Memory B cell (primary cell): ENCODE measurements at regions not wholly inside any gene's neighbourhood (a gene's known extent, or its start where the extent isn't known, plus 50 kb on each side); places are given as distances from the start of the nearest gene placed in this dataset.

Experiments used
- ATAC-seq: fragments of 150-1000 bp; cut with Tn5 transposase; 2 replicates; pipeline ENCODE4 v1.10.0; 2021; ENCODE audit warnings: low read depth, mild to moderate bottlenecking, moderate library complexity
- DNase-seq, 2 donors: peaks; one replicate each; pipeline ENCODE4 v3.0.0; 2022; ENCODE audit warnings: low spot score in 2 of 2
- H3K27ac Mint-ChIP-seq: one replicate; pipeline ENCODE4 v1.8.0; 2022; ENCODE audit warnings: mild to moderate bottlenecking, moderate library complexity, mixed read lengths
- H3K27me3 Mint-ChIP-seq: one replicate; pipeline ENCODE4 v1.8.0; 2022; ENCODE audit warnings: mixed read lengths
- H3K36me3 Mint-ChIP-seq: one replicate; pipeline ENCODE4 v1.8.0; 2022; ENCODE audit warnings: mild to moderate bottlenecking, mixed read lengths
- H3K4me1 Mint-ChIP-seq: one replicate; pipeline ENCODE4 v1.8.0; 2022; ENCODE audit warnings: mixed read lengths
- H3K4me3 Mint-ChIP-seq: one replicate; pipeline ENCODE4 v1.8.0; 2022; ENCODE audit warnings: mild to moderate bottlenecking, moderate library complexity, mixed read lengths
- H3K9me3 Mint-ChIP-seq: one replicate; pipeline ENCODE4 v1.8.0; 2022; ENCODE audit warnings: mixed read lengths

GRCh38 chr9:107886826-107887225, 397.3 kb upstream of the KLF4 start:
- Mint-ChIP-seq H3K36me3 (peaks cover 1% of the 10 kb centered on the region), H3K4me1 (peaks cover 17% of the 10 kb centered on the region), H3K4me3 (no peak overlapping the region), H3K9me3 (peaks cover 1% of the 10 kb centered on the region), H3K27ac (no peak overlapping the region), H3K27me3 (peaks cover 2% of the 10 kb centered on the region)
- ATAC-seq (no peak), DNase-seq (no peak)

DNA sequence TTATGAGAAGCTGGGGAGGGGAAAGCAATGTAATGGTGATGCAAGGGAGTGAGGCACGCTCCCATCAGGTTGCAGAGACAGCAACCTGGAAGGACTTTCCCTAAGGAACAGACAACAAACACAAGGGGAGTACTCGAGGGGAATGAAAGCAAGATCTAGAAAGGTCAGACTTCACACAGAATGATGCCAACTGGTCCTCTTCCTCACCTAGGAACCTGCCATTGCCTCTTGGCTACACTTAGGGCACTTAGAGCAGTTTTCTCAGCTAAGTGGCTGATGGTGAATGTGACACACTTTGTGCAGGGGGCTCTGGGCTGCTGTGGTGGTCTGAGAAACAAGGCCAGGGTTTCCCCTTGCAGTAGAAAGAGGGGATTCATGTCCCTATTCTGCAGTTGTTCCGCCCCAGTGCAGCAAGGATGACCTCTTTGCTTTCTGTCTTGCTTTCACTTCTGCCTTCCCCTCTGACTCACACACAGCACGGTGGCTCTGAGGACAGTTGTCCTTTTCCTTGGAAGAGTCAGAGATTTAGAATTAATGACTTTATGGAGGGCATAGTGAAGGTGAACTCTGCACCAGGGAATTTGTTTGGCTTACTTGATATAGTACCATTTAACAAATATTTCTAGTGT, 394.0 kb upstream of the KLF4 start:
- no peaks in the 10 kb centered on the region for H3K36me3 Mint-ChIP-seq
- ATAC-seq (peak; percentile 80), DNase-seq (no peak)
- H3K27me3 Mint-ChIP-seq: no peaks in the 10 kb centered on the region
- no peak overlapping the region for H3K4me3 Mint-ChIP-seq
- H3K9me3 Mint-ChIP-seq: no peaks in the 10 kb centered on the region
- H3K4me1 Mint-ChIP-seq: peaks cover 21% of the 10 kb centered on the region
- peak overlapping the region; percentile 29 for H3K27ac Mint-ChIP-seq

- Mint-ChIP-seq H3K4me1 (peaks cover 25% of the 10 kb centered on the region), H3K27me3 (no peaks in the 10 kb centered on the region), H3K9me3 (no peaks in the 10 kb centered on the region), H3K27ac (no peak overlapping the region), H3K36me3 (no peaks in the 10 kb centered on the region), H3K4me3 (no peak overlapping the region)
- no peak for DNase-seq
- no peak for ATAC-seq
These were observed 392.2 kb upstream of the KLF4 start for GRCh38 chr9:107881626-107882300.

DNA sequence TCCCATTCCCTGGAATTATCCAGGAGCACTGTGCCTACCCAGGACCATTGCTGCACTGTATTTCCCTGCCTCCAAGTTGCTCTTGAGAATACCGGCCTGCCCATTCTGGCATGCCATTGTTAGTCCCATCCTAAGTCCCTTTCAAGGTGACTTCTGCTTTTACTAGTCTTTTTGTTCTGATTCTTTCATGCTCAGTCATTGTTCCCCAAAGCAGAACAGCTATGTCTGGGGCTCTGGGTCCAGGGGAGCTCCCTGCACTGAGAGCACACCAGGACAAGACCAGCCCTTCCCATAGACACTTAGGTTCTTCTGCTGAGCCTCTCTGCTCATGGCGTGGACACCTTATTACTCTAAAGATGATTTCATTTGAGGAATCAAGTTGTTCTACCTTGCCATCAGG, 388.9 kb upstream of the KLF4 start:
- Mint-ChIP-seq H3K4me1 (peaks cover 36% of the 10 kb centered on the region), H3K36me3 (no peaks in the 10 kb centered on the region), H3K9me3 (no peaks in the 10 kb centered on the region), H3K27ac (no peak overlapping the region), H3K27me3 (no peaks in the 10 kb centered on the region), H3K4me3 (no peak overlapping the region)
- DNase-seq: no peak
- ATAC-seq: no peak

- H3K4me3 Mint-ChIP-seq: peak overlapping the region; percentile 46
- peaks cover under 1% of the 10 kb centered on the region for H3K9me3 Mint-ChIP-seq
- H3K4me1 Mint-ChIP-seq: peaks cover 43% of the 10 kb centered on the region
- H3K27me3 Mint-ChIP-seq: no peaks in the 10 kb centered on the region
- no peak overlapping the region for H3K27ac Mint-ChIP-seq
- ATAC-seq (no peak), DNase-seq (no peak)
- H3K36me3 Mint-ChIP-seq: no peaks in the 10 kb centered on the region
These were observed 386.0 kb upstream of the KLF4 start for GRCh38 chr9:107875571-107875980.

DNA sequence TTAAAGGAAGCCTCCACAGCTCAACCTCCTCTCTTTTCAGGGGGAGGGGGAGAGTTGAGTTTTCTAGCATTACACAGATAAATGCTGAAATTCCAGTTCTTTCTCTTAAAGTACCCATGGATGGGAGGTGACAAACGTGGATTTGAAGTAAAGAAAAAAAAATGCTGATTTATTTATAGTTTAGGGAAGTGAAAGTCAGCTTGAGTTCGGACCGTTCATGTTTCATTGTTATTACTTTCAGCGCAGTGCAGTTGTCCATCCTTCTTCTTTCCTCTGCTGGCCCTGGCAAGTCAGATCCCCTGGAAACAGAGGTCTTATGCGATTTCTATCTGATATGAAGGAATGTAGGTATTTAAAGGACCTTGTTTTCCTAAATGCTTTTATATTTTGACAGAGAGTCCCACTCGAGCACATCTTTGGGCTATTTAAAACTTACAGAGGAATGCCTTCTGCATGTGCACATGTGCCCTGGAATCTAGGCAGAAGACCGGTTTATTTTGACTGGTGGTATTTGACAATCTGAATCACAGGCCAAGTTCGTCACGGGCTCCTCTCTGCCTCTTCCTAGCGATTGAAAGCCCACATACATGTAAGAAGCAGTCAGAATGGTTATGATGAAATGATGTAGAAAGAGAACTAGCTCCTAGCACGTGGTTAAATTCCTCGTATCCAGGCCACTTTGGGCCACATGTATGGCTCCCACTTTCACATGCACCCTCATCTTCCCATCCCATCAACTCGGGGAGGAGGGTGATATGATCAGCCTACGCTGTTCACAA, 385.2 kb upstream of the KLF4 start:
- Mint-ChIP-seq H3K27me3 (no peaks in the 10 kb centered on the region), H3K4me3 (peak overlapping the region; percentile 69), H3K9me3 (peaks cover 2% of the 10 kb centered on the region), H3K27ac (peak overlapping the region; percentile 47), H3K36me3 (no peaks in the 10 kb centered on the region), H3K4me1 (peaks cover 44% of the 10 kb centered on the region)
- DNase-seq (no peak), ATAC-seq (peak; percentile 86)

GRCh38 chr9:107874137-107874536, 384.6 kb upstream of the KLF4 start:
- ATAC-seq: peak; percentile 33
- Mint-ChIP-seq H3K27ac (peak overlapping the region; percentile 47), H3K4me3 (peak overlapping the region; percentile 69), H3K4me1 (peaks cover 44% of the 10 kb centered on the region), H3K27me3 (no peaks in the 10 kb centered on the region), H3K36me3 (no peaks in the 10 kb centered on the region), H3K9me3 (peaks cover 2% of the 10 kb centered on the region)
- no peak for DNase-seq

- no peak overlapping the region for H3K4me3 Mint-ChIP-seq
- peaks cover 50% of the 10 kb centered on the region for H3K4me1 Mint-ChIP-seq
- peaks cover 2% of the 10 kb centered on the region for H3K9me3 Mint-ChIP-seq
- no peak for DNase-seq
- no peaks in the 10 kb centered on the region for H3K36me3 Mint-ChIP-seq
- no peaks in the 10 kb centered on the region for H3K27me3 Mint-ChIP-seq
- peak overlapping the region; percentile 32 for H3K27ac Mint-ChIP-seq
- ATAC-seq: no peak
These were observed 383.1 kb upstream of the KLF4 start for GRCh38 chr9:107872457-107873192.

- H3K27ac Mint-ChIP-seq: no peak overlapping the region
- H3K27me3 Mint-ChIP-seq: no peaks in the 10 kb centered on the region
- no peaks in the 10 kb centered on the region for H3K36me3 Mint-ChIP-seq
- peaks cover 58% of the 10 kb centered on the region for H3K4me1 Mint-ChIP-seq
- H3K9me3 Mint-ChIP-seq: peaks cover 2% of the 10 kb centered on the region
- ATAC-seq (no peak), DNase-seq (no peak)
- H3K4me3 Mint-ChIP-seq: no peak overlapping the region
These were observed 381.5 kb upstream of the KLF4 start for GRCh38 chr9:107870927-107871680.

DNA sequence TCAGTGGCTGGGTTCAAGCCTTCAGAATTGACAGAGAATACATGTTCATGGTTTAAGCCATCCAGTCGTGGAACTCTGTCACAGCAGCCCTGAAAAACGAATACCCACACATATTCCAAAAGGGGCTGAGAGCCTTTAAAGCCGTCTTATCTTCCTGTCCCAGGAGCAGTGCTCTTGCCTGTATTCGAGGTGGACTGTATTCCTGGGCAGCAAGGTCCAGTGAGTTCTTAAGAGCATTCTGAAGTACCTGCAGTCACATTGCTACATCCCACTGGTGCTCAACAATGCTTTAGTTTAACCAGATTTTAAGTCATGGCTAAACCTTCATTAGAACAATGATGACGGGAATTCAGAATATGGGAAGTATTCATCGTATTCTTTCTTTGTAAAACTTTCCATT, 380.7 kb upstream of the KLF4 start:
- Mint-ChIP-seq H3K36me3 (no peaks in the 10 kb centered on the region), H3K27ac (no peak overlapping the region), H3K4me1 (peaks cover 51% of the 10 kb centered on the region), H3K9me3 (peaks cover 2% of the 10 kb centered on the region), H3K27me3 (no peaks in the 10 kb centered on the region), H3K4me3 (no peak overlapping the region)
- no peak for ATAC-seq
- no peak for DNase-seq

DNA sequence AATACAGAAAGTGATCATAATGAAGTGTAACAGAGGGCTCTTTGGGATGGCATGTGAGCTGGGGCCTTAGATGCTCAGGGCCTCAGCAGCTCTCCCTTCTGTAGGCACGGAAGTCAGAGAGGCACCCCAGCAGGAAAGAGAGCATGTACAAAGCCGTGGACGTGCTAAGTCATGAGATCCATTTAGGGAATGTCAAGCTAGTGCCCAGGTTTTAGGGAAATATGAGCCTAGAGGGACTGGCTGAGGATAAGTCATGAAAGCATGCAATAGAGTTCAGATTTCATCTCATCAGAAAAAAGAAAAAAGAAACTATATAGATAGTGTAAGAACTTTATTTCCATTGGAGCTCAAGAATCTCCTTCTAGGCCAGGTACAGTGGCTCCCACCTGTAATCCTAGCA, 379.5 kb upstream of the KLF4 start:
- H3K36me3 Mint-ChIP-seq: no peaks in the 10 kb centered on the region
- no peak overlapping the region for H3K27ac Mint-ChIP-seq
- H3K27me3 Mint-ChIP-seq: no peaks in the 10 kb centered on the region
- H3K9me3 Mint-ChIP-seq: peaks cover 2% of the 10 kb centered on the region
- ATAC-seq: no peak
- no peak for DNase-seq
- peaks cover 40% of the 10 kb centered on the region for H3K4me1 Mint-ChIP-seq
- no peak overlapping the region for H3K4me3 Mint-ChIP-seq

GRCh38 chr9:107868186-107868585, 378.6 kb upstream of the KLF4 start:
- H3K9me3 Mint-ChIP-seq: peaks cover 2% of the 10 kb centered on the region
- H3K27ac Mint-ChIP-seq: peak overlapping the region; percentile 56
- ATAC-seq (peak; percentile 93), DNase-seq (peak in 1 of 2 donors; percentile 25)
- H3K4me1 Mint-ChIP-seq: peaks cover 35% of the 10 kb centered on the region
- H3K27me3 Mint-ChIP-seq: no peaks in the 10 kb centered on the region
- H3K36me3 Mint-ChIP-seq: no peaks in the 10 kb centered on the region
- peak overlapping the region; percentile 16 for H3K4me3 Mint-ChIP-seq

- Mint-ChIP-seq H3K4me3 (peak overlapping the region; percentile 16), H3K27me3 (no peaks in the 10 kb centered on the region), H3K36me3 (no peaks in the 10 kb centered on the region), H3K27ac (no peak overlapping the region), H3K4me1 (peaks cover 32% of the 10 kb centered on the region), H3K9me3 (peaks cover 2% of the 10 kb centered on the region)
- ATAC-seq (no peak), DNase-seq (no peak)
These were observed 378.2 kb upstream of the KLF4 start for GRCh38 chr9:107867738-107868137.
